ENCODE measurements at regions not wholly inside any gene's neighbourhood (a gene's known extent, or its start where the extent isn't known, plus 50 kb on each side); places are given as distances from the start of the nearest gene placed in this dataset.
"Not testable (repeated sequence)": the region's sequence is repeated elsewhere in the genome, so short reads cannot be mapped to it uniquely, and the experiment has no call there.

DNA sequence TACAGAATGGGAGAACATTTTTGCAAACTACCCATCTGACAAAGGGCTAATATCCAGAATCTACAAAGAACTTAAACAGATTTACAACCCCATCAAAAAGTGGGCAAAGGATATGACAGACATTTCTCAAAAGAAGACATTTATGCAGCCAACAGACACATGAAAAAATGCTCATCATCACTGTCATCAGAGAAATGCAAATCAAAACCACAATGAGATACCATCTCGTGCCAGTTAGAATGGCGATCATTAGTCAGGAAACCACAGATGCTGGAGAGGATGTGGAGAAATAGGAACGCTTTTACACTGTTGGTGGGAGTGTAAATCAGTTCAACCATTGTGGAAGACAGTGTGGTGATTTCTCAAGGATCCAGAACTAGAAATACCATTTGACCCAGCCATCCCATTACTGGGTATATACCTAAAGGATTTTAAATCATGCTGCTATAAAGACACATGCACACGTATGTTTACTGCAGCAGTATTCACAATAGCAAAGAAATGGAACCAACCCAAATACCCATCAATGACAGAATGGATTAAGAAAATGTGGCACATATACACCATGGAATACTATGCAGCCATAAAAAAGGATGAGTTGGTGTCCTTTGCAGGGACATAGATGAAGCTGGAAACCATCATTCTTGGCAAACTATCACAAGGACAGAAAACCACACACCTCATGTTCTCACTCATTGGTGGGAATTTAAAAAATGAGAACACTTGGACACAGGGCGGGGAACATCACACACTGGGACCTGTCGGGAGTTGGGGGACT, 317.7 kb upstream of the THBS1 start:
- DNase-seq, result not testable (repeated sequence)

DNA sequence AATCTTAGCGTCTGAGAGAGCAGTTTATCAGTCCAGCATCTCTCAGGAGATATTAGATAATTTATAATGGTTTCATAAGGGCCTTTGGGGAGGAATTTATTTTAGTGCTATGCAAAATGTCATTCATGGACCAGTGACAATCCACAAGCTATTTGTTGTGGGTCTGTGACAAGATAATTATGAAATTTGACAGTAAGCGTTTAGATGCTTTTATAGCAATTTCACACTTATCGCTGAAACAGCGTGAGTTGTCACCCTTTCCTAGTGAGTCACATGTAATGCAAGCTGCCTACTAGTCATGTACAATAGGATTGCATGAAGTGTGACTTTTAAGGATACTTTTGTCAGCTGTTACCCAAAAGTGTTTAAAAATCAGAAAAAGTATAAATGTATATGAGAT, 315.6 kb upstream of the THBS1 start:
- no peak for DNase-seq

DNA sequence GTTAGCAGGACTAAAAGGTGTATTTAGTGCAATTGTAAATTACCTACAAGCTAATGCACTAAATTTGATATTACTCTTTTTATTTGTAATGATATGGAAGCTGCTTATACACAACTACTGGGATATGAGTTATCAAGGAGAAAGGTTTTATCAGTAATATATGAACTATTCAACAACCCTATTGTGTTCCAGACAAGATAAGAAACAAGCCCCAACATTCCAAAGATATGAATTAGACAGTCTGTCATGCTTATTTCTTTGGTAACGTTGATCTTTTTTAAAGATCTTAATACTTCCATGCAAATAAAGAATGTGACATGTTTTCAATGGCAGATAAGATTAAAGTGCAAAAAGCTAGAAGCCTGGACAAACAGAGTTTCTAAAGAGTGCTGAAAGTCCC, 314.0 kb upstream of the THBS1 start:
- DNase-seq, result no peak

DNA sequence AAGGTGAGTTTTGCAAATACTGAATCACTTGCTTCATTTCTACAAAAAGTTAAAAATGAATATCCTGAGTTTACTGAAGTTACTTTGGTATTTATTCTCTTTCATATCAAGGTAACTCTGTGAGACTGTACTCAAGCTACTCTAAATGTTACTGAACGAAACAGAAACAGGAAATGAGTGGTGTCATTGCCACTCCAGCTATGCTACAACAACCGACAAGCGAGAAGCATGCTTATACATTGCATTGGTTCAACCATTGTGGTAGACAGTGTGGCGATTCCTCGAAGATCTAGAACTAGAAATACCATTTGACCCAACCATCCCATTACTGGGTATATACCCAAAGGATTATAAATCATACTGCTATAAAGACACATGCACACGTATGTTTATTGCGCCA, 313.2 kb upstream of the THBS1 start:
- DNase-seq, result no peak

DNA sequence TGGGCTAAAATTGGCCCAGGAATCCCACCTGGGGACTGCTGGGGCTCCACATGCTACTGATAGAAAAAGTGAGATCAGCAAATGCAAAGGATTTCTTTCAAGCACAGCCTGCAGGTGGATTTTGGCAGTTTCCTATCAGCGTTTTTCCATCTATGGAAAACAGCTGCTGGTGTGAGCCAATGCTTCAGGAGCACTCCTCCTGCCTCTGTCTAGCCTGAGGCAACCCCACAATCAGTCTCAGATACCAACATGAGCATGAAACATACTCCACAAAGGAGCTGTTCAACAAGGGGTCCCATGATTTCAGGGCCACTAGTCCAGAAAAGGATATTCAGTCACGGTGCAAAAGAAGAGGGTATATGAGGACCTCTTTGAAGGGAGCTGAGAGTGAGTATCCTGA, 311.5 kb upstream of the THBS1 start:
- DNase-seq, result no peak

DNA sequence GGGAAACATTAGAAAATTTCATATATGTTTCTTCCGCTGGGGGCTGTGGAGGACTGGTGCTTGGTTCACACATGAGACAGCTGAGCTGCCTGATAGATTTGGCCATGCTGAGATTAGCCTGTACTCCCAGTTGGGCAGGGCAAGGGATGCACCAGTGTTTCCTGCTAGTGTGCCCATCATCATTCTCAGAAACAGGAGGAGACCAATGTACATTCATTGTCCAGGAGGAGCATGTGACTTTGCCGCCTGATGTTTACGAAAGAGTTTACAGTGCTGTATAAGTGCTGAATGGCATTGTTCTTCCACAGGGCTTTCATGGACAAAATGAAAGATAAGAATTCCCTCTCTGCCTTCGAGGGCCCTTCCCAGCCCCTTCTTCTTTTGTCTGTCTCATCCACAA, 311.1 kb upstream of the THBS1 start:
- no peak for DNase-seq

DNA sequence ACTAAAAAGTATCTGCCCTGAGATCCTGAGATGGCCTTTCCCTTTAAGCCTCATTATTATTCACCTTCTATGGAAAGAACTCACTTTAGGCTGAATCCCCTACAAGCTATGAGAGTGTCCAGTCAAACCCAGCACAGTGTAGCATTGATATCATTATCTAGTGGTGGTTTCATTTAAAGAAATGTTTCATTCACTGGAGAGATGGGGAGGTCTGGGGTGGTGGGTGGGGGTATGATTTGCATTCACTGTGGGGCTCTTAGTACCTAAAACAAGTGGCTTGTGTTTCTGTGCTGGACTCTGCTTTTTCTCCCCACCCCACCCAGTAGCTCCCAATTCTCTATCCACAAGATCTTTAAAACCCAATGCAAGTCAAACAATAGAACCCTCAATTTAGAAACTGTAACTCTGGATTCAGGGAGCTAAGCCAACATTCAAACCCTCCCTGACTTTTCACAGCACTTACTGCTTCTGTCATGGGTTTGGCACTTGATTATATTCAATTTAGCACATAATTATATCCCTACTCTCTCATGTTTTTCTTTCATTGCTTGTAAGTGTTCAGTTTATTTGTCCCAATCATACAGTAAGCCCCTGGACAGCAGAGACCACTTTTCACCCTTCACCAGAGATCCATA, 310.5 kb upstream of the THBS1 start:
- no peak for DNase-seq

DNA sequence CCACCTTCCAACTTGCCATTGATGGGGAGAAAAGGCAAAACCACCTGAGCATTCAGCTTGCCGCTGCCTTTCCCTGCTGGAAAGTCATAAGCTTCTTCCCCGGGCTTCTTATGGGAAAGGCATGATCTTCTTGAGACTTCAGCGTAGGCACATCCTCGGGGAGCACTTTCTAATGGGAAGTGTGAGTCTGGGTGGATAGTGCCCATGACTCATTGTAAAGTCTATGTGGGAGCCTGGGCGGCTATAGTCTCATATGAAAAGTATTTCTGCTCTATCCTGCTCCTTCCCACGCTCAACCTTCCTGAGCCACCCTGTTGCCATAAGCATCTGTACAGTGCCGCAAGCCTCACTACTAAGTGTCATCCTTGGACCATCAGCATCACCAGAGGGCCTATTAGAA, 309.9 kb upstream of the THBS1 start:
- no peak for DNase-seq

DNA sequence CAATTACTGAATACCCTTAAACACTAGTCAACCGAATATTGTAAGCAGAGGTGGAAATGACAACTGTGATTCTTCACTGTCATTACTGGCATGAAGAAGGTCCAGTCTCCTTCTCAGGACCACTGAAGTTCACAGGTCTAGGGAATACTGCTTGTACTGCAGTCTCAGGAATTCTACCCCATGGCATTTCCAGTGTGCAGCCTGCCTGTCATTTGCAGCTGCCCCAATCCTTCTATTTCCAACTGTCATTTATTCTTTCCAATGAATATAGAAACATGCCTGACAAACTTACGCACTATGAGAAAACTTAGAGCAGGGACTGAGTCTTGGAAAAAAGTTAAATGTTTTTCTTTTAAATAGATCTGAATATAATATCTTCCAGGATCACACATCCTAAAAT, 308.0 kb upstream of the THBS1 start:
- no peak for DNase-seq

DNA sequence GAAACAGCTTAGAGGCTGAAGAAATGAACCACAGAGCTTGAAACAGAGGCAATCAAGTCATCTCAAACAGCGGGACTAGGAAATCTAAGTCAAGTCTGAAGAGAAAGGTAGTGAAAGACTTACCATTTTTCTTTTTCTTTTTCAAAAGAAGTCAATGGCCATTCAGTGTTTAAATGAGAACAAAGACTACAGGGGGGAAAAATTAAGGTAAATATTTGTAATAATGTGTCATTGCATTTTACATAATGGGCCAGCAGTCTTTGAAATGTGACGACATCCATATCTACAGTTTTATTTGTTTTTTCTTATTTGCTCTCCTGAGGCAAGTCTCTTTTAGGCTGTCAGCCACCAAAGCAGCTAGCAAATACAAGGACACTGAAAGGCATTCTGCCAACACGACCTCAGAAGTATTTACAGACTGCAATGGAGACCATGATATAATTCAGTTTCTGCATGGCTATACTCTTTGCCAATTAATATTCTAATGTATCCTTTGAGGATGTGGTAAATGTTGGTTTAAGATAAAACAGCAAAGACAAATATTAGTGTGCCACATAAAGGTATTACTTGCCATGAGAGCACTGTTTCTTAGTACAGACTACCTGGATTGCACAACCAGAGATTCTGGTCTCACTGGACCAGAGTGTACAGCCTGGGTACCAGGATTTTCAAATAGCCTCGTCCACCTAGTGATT, 307.0 kb upstream of the THBS1 start:
- DNase-seq, result no peak

DNA sequence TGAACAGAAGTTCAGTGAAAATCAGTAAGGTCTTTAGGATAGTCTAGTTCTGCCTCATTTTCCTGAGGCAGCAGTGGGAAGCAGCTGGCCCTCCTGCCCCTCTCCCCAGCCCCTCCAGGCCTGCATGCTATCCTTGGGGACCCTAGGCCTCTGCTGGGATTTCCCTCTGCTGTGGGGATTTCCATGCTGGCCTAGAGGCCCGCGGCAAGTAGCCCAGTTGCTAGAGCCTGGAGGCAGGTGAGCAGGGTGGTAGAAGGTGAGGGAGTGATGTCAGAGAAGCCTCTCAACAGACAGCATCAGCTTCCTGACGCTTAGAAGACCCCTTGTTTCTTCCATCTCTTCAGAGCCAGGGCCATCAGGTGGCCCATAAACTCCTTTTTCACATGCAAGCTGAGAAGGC, 305.8 kb upstream of the THBS1 start:
- no peak for DNase-seq

DNA sequence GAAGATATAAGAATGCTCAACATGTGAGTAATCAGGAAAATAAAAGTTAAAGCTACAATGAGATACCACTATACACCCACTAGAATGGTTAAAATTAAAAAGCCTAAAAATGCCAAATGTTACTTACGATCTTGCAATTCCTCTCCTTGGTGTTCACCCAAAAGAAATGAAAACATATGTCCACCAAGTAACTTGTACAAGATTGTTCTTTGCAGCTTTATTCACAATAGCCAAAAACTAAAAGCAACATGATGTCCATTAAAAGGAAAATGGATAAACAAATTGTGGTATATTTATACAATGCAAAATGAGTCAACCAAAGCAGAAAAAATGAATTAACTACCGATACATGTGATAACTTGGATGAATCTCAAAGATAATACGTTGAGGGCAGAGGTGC, 301.6 kb upstream of the THBS1 start:
- no peak for DNase-seq

DNA sequence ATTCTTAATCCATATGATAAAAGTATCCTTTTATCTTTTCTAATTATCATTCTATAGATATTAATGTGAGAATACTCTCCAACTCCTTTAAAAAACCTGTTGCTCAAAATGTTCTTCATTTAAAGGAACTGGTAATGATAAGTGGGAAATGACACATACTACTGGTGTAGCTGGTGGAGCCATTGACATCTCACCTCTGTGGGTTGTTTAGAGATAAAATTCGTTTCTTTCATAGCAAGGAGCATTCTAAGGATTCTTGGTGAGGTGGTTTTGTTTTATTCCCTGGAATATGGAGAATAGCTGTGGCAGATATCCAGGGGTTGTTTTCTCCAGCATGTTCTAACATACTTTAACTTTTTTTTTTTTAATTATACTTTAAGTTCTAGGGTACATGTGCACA, 299.8 kb upstream of the THBS1 start:
- DNase-seq, result no peak

DNA sequence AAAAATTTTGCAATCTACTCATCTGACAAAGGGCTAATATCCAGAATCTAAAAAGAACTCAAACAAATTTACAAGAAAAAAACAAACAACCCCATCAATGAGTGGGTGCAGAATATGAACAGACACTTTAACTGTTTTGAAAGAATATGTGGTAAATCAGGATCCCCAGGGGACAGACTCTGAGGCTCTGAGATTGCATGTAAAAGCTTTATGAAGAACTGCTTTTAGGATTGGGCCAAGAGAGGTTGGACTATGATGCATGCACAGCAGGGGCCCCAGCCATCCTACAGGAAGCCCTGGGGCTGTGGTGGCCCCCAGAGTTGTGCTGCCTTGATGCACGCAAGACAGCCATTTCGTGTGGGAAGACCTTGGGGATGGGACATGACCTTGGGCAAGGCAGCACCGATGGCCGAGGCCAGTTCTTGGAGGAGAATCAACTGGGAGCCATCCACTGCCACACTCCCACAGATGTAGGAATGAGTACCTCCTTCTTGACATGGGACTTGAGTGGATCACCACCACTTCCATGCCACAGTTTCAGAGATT, 298.1 kb upstream of the THBS1 start:
- DNase-seq, result no peak

DNA sequence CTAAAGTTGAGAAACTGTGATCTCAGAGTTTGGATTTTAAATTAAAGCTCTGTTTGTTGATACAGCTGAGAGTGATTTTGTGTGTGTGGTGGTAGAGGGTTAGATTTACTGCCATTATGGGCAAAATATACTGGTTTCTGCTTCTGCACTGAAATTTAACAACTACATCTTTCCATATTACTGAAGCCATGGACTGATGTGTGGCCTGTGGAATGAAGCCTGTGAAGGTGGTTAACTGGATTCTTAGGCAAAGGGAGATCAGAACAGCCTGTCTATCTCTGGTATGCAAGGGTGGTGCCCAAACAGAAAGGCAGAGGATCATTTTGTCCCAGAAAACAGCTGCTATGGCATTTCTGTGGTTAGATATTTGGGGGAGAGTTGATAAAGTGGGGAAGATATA, 297.3 kb upstream of the THBS1 start:
- DNase-seq, result no peak

DNA sequence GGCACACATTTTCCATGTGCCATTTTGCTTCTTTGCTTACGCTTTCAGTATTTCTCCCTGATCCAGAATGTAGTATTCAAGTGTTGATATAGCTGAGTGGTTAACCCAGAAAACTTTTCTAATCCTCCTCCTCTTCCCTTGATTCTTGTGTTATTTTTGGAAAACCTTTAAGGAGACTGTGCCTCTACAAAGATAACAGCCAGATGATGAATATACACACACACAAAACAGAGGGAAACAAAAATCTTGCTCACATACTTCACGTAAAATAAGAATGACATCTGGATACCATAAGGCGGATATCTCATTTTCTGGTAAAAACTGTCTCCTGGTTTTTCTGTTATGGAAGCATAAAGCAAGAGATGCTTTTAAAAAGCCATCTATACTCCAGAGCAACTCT, 295.8 kb upstream of the THBS1 start:
- DNase-seq, result no peak

DNA sequence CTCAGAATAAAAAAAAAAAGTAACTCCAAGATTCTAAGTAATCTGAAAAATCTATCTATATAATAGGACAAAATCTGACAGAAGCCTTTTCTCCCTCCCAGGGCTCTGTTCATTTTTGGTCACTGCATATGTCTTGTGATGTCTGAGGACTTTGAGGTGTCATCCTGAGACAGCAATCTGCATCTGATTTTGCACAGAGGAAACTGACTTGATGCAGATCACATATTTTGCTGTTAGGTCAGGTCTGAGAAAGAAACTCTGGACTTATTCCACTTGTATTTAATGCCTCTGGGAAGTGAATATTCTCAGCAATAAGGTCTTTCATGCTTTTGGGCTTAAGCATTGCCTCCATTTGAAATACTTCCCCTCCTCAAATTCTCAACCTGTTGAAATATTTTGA, 295.2 kb upstream of the THBS1 start:
- DNase-seq, result no peak

DNA sequence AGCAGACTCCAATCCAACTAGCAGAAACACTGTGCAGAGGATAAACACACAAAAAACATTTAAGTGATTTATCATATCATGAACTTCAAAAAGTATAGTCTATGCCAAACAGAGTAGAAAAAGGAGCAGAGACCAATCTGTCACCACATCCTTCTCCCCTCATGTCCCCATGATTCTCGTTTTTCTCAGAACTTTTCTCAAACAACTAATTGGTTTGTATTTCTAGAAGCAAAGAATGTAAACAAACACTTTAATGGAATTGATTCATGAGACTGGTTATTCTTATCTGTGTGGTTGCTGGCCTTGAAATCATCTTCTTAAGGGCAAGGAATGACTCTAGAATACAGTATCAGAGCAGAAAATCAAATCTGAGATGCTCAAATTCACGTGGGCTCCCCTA, 294.2 kb upstream of the THBS1 start:
- DNase-seq, result no peak

DNA sequence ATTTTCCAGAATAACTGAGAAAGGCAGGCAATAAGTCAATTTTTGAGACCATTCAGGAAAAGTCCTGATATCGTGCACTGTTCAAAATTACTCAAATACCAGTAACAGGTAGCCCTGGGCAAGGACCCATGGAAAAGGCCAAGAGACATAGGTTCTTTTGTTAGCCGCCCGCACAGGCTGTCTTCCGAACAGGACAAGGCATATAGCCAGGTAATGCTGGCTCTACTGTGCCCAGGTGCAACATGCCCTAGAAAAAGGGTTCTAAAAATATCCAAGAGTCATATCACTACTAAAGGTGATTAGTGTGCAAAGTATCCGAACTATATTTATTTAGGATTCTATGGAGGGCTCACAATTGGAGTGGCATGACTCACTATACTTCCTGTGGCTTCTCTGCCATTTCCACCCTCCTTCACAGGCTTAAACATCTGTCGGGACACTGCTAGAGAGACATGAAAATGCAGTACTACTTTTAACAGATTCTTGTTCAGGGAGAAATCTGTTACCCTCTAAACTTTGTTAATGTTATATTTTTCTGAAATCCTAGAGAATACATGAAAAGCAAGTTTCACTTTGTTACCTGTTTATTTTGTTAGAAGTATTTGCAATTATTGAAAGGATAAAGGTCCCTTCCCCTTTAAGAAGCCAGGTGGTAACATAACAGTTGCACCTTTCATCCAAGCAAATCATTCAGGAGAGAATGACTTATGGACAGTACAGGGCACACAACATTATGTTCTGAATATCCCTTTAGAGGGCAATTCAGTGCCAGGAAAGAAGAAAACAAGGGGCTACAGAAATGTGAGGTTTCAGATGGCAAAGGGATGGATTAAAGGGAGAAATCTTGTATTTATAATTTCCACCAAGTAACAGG, 293.3 kb upstream of the THBS1 start:
- DNase-seq, result no peak

DNA sequence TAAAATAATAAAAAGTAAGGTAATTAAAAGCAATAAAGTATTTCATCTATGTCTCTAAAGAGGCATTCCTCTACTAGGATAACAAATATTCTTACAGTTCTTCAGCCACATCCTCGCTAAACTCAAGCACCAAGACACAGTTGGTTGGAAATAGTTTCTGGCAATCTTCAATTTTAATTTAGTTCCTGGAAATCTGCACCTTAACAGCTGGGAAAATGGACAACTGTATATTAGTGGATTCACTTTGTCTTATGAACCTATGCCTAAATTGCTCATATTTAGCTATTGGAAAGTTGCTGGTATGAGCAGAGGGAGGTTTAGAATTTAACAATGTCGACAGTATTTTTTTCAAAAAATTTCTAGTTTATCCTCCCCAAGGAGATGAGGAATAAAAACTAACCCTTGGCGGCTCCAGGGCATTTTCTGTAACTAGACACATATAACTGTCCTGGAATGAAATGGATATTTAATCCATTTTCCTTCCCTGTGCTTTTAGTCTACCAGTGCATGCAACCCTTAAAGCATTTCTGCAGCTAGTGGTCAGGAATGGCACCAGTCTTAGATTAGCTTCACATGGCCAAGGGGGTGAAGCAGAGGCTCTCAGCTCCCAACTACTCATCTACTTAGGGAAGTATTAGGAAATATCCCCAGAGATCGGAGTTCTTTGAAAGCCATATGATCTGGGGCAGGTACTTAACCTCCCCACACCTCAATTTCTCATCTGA, 290.0 kb upstream of the THBS1 start:
- no peak for DNase-seq

DNA sequence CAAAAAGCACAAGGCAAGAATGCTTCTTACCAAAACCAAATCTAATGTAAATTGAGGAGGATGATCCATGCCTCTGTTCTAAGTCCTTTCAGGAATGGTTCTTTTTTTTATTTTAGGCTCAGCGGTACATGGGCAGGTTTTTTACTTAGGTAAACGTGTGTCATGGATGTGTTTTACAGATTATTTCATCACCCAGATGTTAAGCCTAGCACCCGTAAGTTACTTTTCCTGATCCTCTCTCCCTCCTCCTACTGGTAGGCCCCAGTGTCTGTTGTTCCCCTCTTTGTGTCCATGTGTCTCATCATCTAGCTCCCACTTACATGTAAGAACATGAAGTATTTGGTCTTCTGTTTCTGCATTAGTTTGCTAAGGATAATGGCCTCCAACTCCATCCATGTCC, 289.2 kb upstream of the THBS1 start:
- no peak for DNase-seq

DNA sequence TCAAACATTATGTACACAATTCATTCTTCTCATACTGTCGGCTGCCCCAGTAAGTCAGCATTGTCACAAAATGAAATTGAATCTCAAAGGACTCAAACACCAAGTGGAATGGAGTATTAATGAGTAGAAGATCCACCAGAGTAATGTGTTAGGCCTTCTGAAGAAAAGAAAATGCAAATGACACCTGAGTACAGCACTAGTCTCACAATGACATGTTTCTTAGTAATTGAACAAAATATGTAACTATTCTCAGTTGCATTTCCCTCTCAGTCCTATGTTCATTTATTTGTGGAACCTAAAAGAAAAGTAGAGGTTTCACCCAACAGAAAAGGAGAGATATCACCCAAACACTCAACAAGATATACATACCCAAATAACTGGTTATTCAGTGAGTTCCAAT, 283.9 kb upstream of the THBS1 start:
- DNase-seq, result no peak
